Central memory CD8-positive, alpha-beta T cell (primary cell): ENCODE measurements at regions not wholly inside any gene's neighbourhood (a gene's known extent, or its start where the extent isn't known, plus 50 kb on each side); places are given as distances from the start of the nearest gene placed in this dataset.

ENCODE experiments used
- ATAC-seq: fragments of 150-1000 bp; cut with Tn5 transposase; replicated peaks from 2 replicates; pipeline ENCODE4 v1.10.0; 2022; ENCODE audit warnings: mild to moderate bottlenecking, moderate FRiP score, moderate number of reproducible peaks; ENCODE audit not compliant: poor library complexity, severe bottlenecking; ENCODE audit errors: extremely low read depth
- DNase-seq, 2 donors: peaks; one replicate each; pipeline ENCODE4 v3.0.0; 2021; ENCODE audit warnings: low spot score in 2 of 2
- H3K27ac Mint-ChIP-seq: one replicate; pipeline ENCODE4 v1.8.0; 2022; ENCODE audit warnings: low read depth, mild to moderate bottlenecking, moderate library complexity, mixed read lengths
- H3K27me3 Mint-ChIP-seq: one replicate; pipeline ENCODE4 v1.8.0; 2022; ENCODE audit warnings: mixed read lengths
- H3K36me3 Mint-ChIP-seq: one replicate; pipeline ENCODE4 v1.8.0; 2022; ENCODE audit warnings: mild to moderate bottlenecking, moderate library complexity, mixed read lengths; ENCODE audit not compliant: insufficient read depth
- H3K4me1 Mint-ChIP-seq: one replicate; pipeline ENCODE4 v1.8.0; 2022; ENCODE audit warnings: mixed read lengths
- H3K4me3 Mint-ChIP-seq: one replicate; pipeline ENCODE4 v1.8.0; 2022; ENCODE audit warnings: mild to moderate bottlenecking, moderate library complexity, mixed read lengths
- H3K9me3 Mint-ChIP-seq: one replicate; pipeline ENCODE4 v1.8.0; 2022; ENCODE audit warnings: mixed read lengths

DNA sequence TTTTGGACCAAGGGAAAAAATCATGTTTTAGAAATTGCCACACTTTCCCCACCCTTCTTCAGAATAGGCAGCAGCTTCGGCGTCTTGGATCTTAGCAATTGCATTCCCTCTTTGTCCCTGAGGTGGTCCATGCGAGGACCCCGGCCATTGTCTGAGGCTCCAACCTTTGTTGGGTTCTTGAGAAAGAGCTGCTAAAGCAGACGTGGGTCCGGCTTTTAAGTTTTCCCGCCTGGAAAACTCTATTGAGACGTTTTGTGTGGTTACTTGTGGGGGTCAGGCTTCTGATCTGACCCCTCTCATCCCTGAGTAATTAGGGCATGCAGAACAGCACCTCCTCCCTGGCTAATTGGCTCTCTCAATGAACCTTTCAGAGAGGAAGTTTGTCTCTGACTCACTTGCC lies 509.6 kb upstream of the TNC start:
- H3K4me1 Mint-ChIP-seq: no peaks in the 10 kb centered on the region
- no peak for ATAC-seq

DNA sequence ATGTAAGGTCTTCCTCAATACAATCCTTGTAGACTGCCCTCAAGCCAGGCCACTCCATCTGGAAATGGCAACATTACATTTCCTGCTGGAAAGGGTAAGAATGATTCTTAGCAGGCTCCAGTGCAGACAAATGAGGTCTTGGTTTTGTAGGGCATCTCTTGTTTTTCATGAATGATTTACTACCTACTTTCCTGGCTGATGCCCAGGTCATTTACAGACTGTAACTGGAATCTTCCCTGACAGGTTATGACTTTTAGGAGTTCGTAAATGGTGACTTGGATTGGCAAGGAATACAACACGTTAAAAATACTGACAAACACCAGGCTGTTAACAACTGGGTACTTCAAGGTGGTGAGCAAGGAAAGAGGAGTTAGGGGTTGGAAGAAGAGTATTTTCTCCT lies 510.5 kb upstream of the TNC start:
- Mint-ChIP-seq H3K4me3 (no peak overlapping the region), H3K27ac (no peak overlapping the region), H3K36me3 (no peaks in the 10 kb centered on the region), H3K9me3 (no peaks in the 10 kb centered on the region), H3K4me1 (no peaks in the 10 kb centered on the region), H3K27me3 (peaks cover 10% of the 10 kb centered on the region)
- no peak for DNase-seq
- no peak for ATAC-seq

More for the DNA sequence above, 509.6 kb upstream of the TNC start:
- Mint-ChIP-seq H3K9me3 (no peaks in the 10 kb centered on the region), H3K27ac (no peak overlapping the region), H3K4me3 (no peak overlapping the region), H3K36me3 (no peaks in the 10 kb centered on the region), H3K27me3 (peaks cover 10% of the 10 kb centered on the region)
- no peak for DNase-seq

DNA sequence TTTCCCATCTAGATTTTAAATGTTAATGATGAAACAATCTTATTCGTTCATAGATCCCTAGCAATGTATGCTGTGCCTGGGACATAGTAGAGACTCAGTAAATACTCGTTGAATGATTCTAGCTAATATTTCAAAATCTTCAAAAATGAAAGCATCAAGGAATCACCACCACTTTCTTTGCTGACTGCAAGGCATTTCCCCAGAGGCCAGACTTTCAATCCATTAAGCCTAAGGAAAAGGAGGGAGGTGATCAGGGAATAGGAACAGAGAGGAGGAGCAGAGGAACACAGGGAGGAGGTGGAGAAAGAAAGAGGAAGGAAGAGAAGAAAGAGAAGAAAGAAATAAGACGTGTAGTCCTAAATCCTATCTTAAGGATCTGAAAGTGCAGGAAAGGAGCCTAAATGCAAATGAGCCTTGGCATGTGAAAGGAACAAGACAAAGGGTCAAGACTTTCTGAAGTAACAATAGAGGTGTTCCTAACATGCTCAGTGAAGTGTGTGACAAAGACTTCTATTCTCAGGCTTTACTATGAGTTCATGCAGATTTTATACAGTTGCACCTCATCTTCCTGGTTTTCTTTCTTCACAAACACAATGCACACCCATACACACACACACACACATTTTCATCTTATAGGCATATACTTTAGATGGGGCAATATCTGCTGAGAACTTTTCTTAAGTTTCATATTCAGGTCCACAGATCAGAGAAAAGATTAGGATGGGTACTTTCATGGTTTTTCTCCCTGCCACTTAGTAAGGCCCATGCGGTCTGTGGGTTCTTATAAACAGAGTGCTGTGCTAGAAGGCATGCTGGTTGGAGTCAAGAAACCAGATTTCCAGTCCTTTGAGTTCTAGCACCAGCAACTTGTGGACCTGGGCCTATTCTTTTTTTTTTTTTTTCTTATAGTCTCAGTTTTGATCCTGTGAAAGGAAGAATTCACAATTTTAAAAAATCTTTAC lies 512.2 kb upstream of the TNC start:
- H3K36me3 Mint-ChIP-seq: no peaks in the 10 kb centered on the region
- peaks cover 4% of the 10 kb centered on the region for H3K9me3 Mint-ChIP-seq
- ATAC-seq (no peak), DNase-seq (no peak)
- no peak overlapping the region for H3K4me3 Mint-ChIP-seq
- peaks cover 10% of the 10 kb centered on the region for H3K27me3 Mint-ChIP-seq
- no peaks in the 10 kb centered on the region for H3K4me1 Mint-ChIP-seq
- H3K27ac Mint-ChIP-seq: no peak overlapping the region

DNA sequence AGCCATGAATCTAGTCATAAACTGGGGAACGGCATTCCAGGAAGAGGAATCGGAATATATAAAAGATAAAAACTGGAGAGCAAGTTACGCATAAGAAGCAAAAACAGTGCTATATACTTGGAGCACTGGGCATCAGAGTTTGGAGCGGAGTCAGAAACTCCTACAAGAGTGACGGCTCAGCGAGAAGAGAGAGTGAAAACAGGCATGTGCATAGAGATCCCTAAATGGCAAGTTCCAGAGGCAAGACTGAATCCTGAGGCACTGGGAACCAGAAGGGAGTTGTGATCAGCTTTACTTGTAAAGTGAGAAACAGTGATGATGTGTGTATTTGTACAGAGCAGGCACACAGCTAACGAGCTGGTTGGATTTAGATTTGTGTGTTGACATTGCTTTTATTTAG lies 514.4 kb upstream of the TNC start:
- no peak for ATAC-seq
- no peak overlapping the region for H3K4me3 Mint-ChIP-seq
- no peaks in the 10 kb centered on the region for H3K4me1 Mint-ChIP-seq
- peaks cover 10% of the 10 kb centered on the region for H3K27me3 Mint-ChIP-seq
- H3K27ac Mint-ChIP-seq: no peak overlapping the region
- H3K36me3 Mint-ChIP-seq: no peaks in the 10 kb centered on the region
- peaks cover 4% of the 10 kb centered on the region for H3K9me3 Mint-ChIP-seq
- DNase-seq: no peak

DNA sequence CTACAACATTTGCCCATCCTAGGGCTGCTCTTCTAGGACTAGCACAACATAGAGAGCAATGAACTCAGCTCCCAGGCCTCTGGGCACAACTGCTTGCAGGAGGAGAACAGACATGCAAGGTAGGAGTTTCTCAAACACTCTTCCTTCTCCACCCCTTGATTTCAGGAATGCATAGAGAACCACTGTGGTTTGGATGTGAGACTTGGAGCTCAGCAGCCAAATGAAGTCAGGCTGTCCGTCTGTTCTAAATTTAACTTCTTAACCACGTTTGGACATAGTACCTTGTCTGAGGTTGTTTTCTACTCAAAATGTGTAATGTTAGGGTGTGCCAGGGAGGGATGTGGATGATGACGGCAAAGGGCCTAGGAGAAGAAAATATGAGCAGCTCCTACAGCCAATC lies 515.1 kb upstream of the TNC start:
- no peak for ATAC-seq
- no peak overlapping the region for H3K27ac Mint-ChIP-seq
- H3K4me1 Mint-ChIP-seq: no peaks in the 10 kb centered on the region
- no peaks in the 10 kb centered on the region for H3K36me3 Mint-ChIP-seq
- no peak for DNase-seq
- peaks cover 4% of the 10 kb centered on the region for H3K9me3 Mint-ChIP-seq
- peaks cover 10% of the 10 kb centered on the region for H3K27me3 Mint-ChIP-seq
- H3K4me3 Mint-ChIP-seq: no peak overlapping the region

DNA sequence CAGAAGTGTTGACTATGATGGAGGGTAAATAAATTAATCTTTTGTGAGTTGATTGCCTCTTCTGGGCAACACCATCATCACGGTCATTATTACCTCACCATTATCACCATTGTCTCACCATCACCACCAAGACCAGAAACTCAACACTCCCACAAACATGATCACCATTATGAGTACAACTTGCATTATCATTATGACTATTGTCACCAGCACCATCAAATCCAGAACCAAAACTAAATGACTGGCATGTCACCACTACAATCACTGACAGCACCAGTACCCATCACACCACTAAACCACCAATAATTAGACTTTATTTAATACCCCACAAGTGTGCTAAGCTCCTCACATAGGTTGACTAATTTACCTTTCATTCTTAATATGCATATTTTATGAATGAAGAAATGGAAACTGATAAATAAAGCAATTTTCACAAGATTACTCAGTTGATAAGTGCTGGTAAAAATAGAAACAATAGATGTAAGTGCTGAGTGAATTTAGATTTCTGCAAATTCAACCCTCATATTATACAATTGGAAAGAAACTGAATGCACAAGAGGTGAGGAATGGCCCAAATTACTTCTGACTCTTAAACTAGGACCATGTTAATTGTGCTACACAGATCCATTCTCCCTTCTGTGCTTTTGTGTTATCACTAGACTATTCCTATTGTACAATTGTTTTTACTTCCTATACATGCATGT lies 517.8 kb upstream of the PAPPA start:
- H3K9me3 Mint-ChIP-seq: peaks cover 4% of the 10 kb centered on the region
- H3K4me1 Mint-ChIP-seq: no peaks in the 10 kb centered on the region
- no peaks in the 10 kb centered on the region for H3K27me3 Mint-ChIP-seq
- no peak overlapping the region for H3K4me3 Mint-ChIP-seq
- H3K27ac Mint-ChIP-seq: no peak overlapping the region
- ATAC-seq (no peak), DNase-seq (no peak)
- no peaks in the 10 kb centered on the region for H3K36me3 Mint-ChIP-seq

DNA sequence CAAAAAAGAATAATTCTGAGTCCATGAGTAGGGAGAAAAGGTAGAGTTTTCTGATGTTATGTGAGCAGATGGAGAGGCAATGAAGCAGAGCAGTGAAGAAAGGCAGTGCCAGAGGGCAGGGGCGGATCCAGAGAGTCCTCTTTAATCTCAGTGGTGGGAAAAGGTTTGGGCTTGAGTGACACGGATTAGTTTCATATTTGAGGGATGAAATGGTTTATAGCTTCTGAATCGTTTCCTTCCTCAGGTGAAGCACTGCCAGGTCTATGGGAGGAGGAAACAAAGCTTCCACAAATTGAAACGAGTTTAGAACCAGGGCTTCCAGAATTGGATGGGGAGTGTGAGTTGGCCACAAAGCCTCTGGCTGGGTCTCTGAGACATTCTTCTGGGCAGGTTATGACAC lies 517.0 kb upstream of the PAPPA start:
- Mint-ChIP-seq H3K9me3 (peaks cover 4% of the 10 kb centered on the region), H3K4me3 (no peak overlapping the region), H3K27me3 (no peaks in the 10 kb centered on the region), H3K27ac (no peak overlapping the region), H3K36me3 (no peaks in the 10 kb centered on the region), H3K4me1 (no peaks in the 10 kb centered on the region)
- no peak for ATAC-seq
- DNase-seq: no peak

DNA sequence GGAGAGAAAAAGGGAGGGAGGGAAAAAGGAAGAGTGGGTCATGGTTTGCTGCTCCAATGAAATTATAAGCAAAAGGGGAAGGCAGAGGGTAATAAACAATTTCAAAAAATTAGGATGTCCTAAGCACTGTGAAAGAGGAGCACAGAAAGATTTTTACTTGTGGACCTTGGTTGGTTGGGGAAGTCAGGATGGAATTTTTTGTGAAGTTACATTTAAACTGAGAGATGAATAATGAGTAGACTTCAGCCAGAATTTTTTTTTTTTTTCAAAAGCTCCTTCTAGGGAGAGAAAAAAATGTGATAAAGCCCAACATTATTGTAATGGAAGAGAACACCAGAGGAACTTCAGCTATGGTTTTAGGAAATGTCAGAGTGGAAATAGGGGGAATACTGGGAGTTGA lies 515.9 kb upstream of the PAPPA start:
- no peak overlapping the region for H3K27ac Mint-ChIP-seq
- no peaks in the 10 kb centered on the region for H3K36me3 Mint-ChIP-seq
- H3K4me1 Mint-ChIP-seq: no peaks in the 10 kb centered on the region
- no peaks in the 10 kb centered on the region for H3K27me3 Mint-ChIP-seq
- no peak for ATAC-seq
- no peak overlapping the region for H3K4me3 Mint-ChIP-seq
- DNase-seq: no peak
- peaks cover 4% of the 10 kb centered on the region for H3K9me3 Mint-ChIP-seq

DNA sequence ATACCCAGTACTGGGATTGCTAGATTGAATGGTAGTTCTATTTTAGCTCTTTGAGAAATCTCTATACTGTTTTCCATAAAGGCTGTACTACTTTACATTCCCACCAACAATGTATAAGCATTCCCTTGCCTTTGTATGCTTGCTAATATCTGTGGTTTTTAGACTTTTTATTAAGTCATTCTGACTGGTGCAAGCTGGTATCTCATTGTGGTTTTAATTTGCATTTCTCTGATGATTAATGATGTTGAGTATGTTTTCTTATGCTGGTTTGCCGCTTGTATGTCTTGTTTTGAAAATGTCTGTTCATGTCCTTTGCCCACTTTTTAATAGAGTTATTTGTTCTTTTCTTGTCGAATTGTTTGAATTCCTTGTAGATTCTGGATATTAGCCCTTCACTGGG lies 512.7 kb upstream of the PAPPA start:
- Mint-ChIP-seq H3K27me3 (no peaks in the 10 kb centered on the region), H3K4me1 (no peaks in the 10 kb centered on the region), H3K27ac (no peak overlapping the region), H3K36me3 (no peaks in the 10 kb centered on the region), H3K9me3 (no peaks in the 10 kb centered on the region), H3K4me3 (no peak overlapping the region)
- ATAC-seq (no peak), DNase-seq (no peak)

DNA sequence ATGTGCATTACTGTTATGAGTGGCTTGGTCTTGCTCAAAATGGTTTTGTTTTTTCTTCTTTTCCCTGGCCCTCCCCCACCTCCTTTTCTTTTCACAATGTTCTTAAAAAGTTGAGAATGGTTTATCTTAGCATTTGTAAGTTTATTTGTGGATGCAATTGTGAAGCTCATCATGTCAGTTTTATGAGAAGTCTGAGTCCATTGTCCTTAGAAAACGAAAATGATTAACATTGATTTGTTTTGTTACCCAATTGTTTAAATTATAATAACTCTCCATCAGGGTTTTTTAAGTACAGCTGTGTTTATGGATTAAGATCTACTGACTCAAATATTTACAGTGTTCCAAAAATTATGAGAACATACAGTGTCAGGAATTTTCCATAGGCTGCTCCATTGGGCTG lies 511.3 kb upstream of the PAPPA start:
- DNase-seq (no peak), ATAC-seq (no peak)
- Mint-ChIP-seq H3K4me1 (no peaks in the 10 kb centered on the region), H3K27ac (no peak overlapping the region), H3K4me3 (no peak overlapping the region), H3K36me3 (no peaks in the 10 kb centered on the region), H3K27me3 (no peaks in the 10 kb centered on the region), H3K9me3 (no peaks in the 10 kb centered on the region)

DNA sequence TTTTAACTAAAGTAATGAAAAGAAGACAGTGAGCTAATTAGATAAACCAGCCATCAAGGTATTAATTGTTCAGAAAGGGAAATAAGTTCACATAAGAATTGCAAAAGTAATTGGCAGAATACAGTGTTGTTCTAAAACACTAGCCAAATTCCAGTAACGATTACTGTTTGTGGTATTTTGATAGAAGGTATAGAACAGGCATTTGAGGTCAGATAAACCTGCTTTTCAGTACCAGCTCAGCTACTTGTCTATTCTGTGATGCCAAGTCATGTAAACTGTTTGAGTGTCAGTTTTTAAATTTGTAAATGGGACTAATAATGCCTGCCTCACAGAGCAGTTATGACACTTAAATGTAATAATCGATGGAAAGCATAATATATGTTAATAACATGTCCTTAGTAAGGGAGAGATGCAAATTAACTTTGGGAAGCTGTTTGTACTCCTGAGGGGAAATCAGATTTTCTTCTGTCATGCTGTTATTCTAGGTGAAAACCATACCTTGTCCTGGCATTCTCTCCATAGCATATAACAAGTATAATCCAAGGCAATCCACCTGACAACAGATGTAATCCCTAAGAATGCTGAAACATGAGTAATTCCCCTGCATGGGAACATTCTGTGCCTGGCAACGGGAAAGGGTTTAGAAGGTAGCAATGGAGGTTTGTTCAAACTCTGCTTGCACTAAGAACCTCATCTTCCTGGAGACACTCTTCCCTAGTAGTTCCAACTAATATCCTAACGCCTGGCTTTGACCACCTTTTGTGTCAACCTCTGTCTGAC lies 509.5 kb upstream of the PAPPA start:
- Mint-ChIP-seq H3K27ac (no peak overlapping the region), H3K36me3 (no peaks in the 10 kb centered on the region), H3K4me1 (no peaks in the 10 kb centered on the region), H3K27me3 (no peaks in the 10 kb centered on the region), H3K4me3 (no peak overlapping the region), H3K9me3 (no peaks in the 10 kb centered on the region)
- ATAC-seq: no peak
- no peak for DNase-seq

DNA sequence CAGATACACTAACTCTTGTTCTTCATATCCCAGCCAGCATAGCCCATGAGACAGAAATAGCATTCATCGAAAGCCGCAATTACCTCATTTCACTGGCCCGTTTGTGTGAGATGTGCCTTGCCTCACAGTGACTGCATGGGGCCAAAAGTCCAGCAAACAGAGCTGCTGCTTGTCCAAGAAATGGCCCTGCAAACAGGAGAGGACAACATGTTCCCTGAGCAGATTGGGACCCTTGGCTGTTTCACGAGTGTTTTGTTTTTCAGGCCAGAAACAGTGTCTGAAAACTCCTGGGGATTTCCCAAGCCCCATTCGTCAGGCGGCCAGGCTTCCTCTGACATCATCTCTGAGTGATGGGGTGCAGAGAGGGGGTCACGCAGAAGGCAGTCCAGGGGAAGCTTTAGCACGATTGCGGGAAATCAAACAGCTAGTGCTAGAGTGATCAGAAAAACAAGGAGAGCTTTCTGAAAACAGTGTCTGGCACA lies 503.6 kb upstream of the PAPPA start:
- no peak overlapping the region for H3K27ac Mint-ChIP-seq
- H3K9me3 Mint-ChIP-seq: no peaks in the 10 kb centered on the region
- no peak overlapping the region for H3K4me3 Mint-ChIP-seq
- DNase-seq (no peak), ATAC-seq (no peak)
- no peaks in the 10 kb centered on the region for H3K4me1 Mint-ChIP-seq
- no peaks in the 10 kb centered on the region for H3K36me3 Mint-ChIP-seq
- no peaks in the 10 kb centered on the region for H3K27me3 Mint-ChIP-seq
